ENCODE measurements at regions not wholly inside any gene's neighbourhood (a gene's known extent, or its start where the extent isn't known, plus 50 kb on each side); places are given as distances from the start of the nearest gene placed in this dataset.
A peak's percentile ranks its signal among the peaks of the same experiment; 100 is the strongest.

- Mint-ChIP-seq H3K4me1 (no peaks in the 10 kb centered on the region), H3K4me3 (no peak overlapping the region), H3K9me3 (no peaks in the 10 kb centered on the region), H3K27ac (no peak overlapping the region), H3K27me3 (ENCODE audit: low read depth in 3 of 3) (peaks cover 0 to 2% (median 2%) of the 10 kb centered on the region in 3 donors), H3K36me3 (no peaks in the 10 kb centered on the region)
- DNase-seq = peak; percentile 37 to 58 (median 38)
Observed at GRCh38 chr15:56821721-56822425, 88.6 kb upstream of the ZNF280D start.

- Mint-ChIP-seq H3K4me3 (no peak overlapping the region), H3K36me3 (no peaks in the 10 kb centered on the region), H3K27ac (no peak overlapping the region), H3K4me1 (no peaks in the 10 kb centered on the region), H3K9me3 (no peaks in the 10 kb centered on the region), H3K27me3 (ENCODE audit: low read depth in 3 of 3) (peaks cover 0 to 2% (median 2%) of the 10 kb centered on the region in 3 donors)
- DNase-seq = no peak
Observed at GRCh38 chr15:56820333-56820732, 87.0 kb upstream of the ZNF280D start.

- H3K27me3 Mint-ChIP-seq (ENCODE audit: low read depth in 3 of 3) = peaks cover 0 to 2% (median 1%) of the 10 kb centered on the region in 3 donors
- no peaks in the 10 kb centered on the region for H3K4me1 Mint-ChIP-seq
- H3K27ac Mint-ChIP-seq = no peak overlapping the region
- no peak for DNase-seq
- no peak overlapping the region for H3K4me3 Mint-ChIP-seq
- H3K9me3 Mint-ChIP-seq = no peaks in the 10 kb centered on the region
- H3K36me3 Mint-ChIP-seq = peaks cover 0 to 5% (median 0%) of the 10 kb centered on the region in 3 donors
Observed at GRCh38 chr15:56817321-56818080, 84.2 kb upstream of the ZNF280D start.

GRCh38 chr15:56816781-56817180 is 83.5 kb upstream of the ZNF280D start:
- peaks cover 0 to 5% (median 0%) of the 10 kb centered on the region in 3 donors for H3K36me3 Mint-ChIP-seq
- H3K9me3 Mint-ChIP-seq = no peaks in the 10 kb centered on the region
- no peaks in the 10 kb centered on the region for H3K4me1 Mint-ChIP-seq
- H3K27ac Mint-ChIP-seq = no peak overlapping the region
- no peak for DNase-seq
- no peak overlapping the region for H3K4me3 Mint-ChIP-seq
- H3K27me3 Mint-ChIP-seq (ENCODE audit: low read depth in 3 of 3) = peaks cover 0 to 2% (median 1%) of the 10 kb centered on the region in 3 donors

GRCh38 chr15:56815247-56815646 is 81.9 kb upstream of the ZNF280D start:
- Mint-ChIP-seq H3K9me3 (peaks cover 0 to 1% (median 0%) of the 10 kb centered on the region in 6 donors), H3K27ac (no peak overlapping the region), H3K4me3 (no peak overlapping the region), H3K36me3 (peaks cover 0 to 5% (median 0%) of the 10 kb centered on the region in 3 donors), H3K4me1 (no peaks in the 10 kb centered on the region), H3K27me3 (ENCODE audit: low read depth in 3 of 3) (peaks cover 0 to 1% (median 0%) of the 10 kb centered on the region in 3 donors)
- DNase-seq = no peak

GRCh38 chr15:56814429-56814828 is 81.1 kb upstream of the ZNF280D start:
- Mint-ChIP-seq H3K9me3 (peaks cover 0 to 1% (median 0%) of the 10 kb centered on the region in 6 donors), H3K4me1 (no peaks in the 10 kb centered on the region), H3K27me3 (ENCODE audit: low read depth in 3 of 3) (peaks cover 0 to 1% (median 0%) of the 10 kb centered on the region in 3 donors), H3K36me3 (peaks cover 0 to 5% (median 0%) of the 10 kb centered on the region in 3 donors), H3K27ac (no peak overlapping the region), H3K4me3 (no peak overlapping the region)
- DNase-seq = no peak

- peaks cover 0 to 1% (median 0%) of the 10 kb centered on the region in 3 donors for H3K27me3 Mint-ChIP-seq (ENCODE audit: low read depth in 3 of 3)
Observed at GRCh38 chr15:56813995-56814394, 80.7 kb upstream of the ZNF280D start.

GRCh38 chr15:56812961-56813360 is 79.7 kb upstream of the ZNF280D start:
- H3K9me3 Mint-ChIP-seq = peaks cover 1 to 7% (median 3%) of the 10 kb centered on the region in 6 donors
- H3K27me3 Mint-ChIP-seq (ENCODE audit: low read depth in 3 of 3) = peaks cover 0 to 1% (median 0%) of the 10 kb centered on the region in 3 donors

More at GRCh38 chr15:56813995-56814394, 80.7 kb upstream of the ZNF280D start:
- H3K4me3 Mint-ChIP-seq = no peak overlapping the region
- peaks cover 0 to 1% (median 0%) of the 10 kb centered on the region in 6 donors for H3K9me3 Mint-ChIP-seq
- H3K27ac Mint-ChIP-seq = no peak overlapping the region
- H3K4me1 Mint-ChIP-seq = no peaks in the 10 kb centered on the region
- H3K36me3 Mint-ChIP-seq = peaks cover 0 to 5% (median 2%) of the 10 kb centered on the region in 3 donors
- no peak for DNase-seq

GRCh38 chr15:56812221-56812620 is 78.9 kb upstream of the ZNF280D start:
- Mint-ChIP-seq H3K27ac (no peak overlapping the region), H3K4me3 (no peak overlapping the region), H3K36me3 (peaks cover 0 to 10% (median 9%) of the 10 kb centered on the region in 3 donors), H3K9me3 (peaks cover 2 to 11% (median 6%) of the 10 kb centered on the region in 6 donors), H3K27me3 (ENCODE audit: low read depth in 3 of 3) (peaks cover 1 to 4% (median 1%) of the 10 kb centered on the region in 3 donors), H3K4me1 (no peaks in the 10 kb centered on the region)
- DNase-seq = no peak

More at GRCh38 chr15:56812961-56813360, 79.7 kb upstream of the ZNF280D start:
- no peak overlapping the region for H3K4me3 Mint-ChIP-seq
- H3K4me1 Mint-ChIP-seq = no peaks in the 10 kb centered on the region
- no peak for DNase-seq
- peaks cover 0 to 10% (median 9%) of the 10 kb centered on the region in 3 donors for H3K36me3 Mint-ChIP-seq
- no peak overlapping the region for H3K27ac Mint-ChIP-seq

- no peak overlapping the region for H3K4me3 Mint-ChIP-seq
- DNase-seq = no peak
- H3K36me3 Mint-ChIP-seq = peaks cover 3 to 10% (median 9%) of the 10 kb centered on the region in 3 donors
- peaks cover 1 to 4% (median 1%) of the 10 kb centered on the region in 3 donors for H3K27me3 Mint-ChIP-seq (ENCODE audit: low read depth in 3 of 3)
- no peak overlapping the region for H3K27ac Mint-ChIP-seq
- H3K9me3 Mint-ChIP-seq = peaks cover 2 to 11% (median 6%) of the 10 kb centered on the region in 6 donors
- no peaks in the 10 kb centered on the region for H3K4me1 Mint-ChIP-seq
Observed at GRCh38 chr15:56811586-56811985, 78.3 kb upstream of the ZNF280D start.

GRCh38 chr15:56808160-56808559 is 74.9 kb upstream of the ZNF280D start:
- H3K27me3 Mint-ChIP-seq (ENCODE audit: low read depth in 3 of 3) = peaks cover 0 to 4% (median 1%) of the 10 kb centered on the region in 3 donors
- DNase-seq = no peak
- no peaks in the 10 kb centered on the region for H3K4me1 Mint-ChIP-seq
- no peak overlapping the region for H3K4me3 Mint-ChIP-seq
- H3K27ac Mint-ChIP-seq = no peak overlapping the region
- H3K9me3 Mint-ChIP-seq = peaks cover 2 to 11% (median 6%) of the 10 kb centered on the region in 6 donors
- peaks cover 3 to 10% (median 4%) of the 10 kb centered on the region in 3 donors for H3K36me3 Mint-ChIP-seq

GRCh38 chr15:56806148-56806536 is 72.8 kb upstream of the ZNF280D start:
- Mint-ChIP-seq H3K4me3 (no peak overlapping the region), H3K9me3 (peaks cover 2 to 11% (median 6%) of the 10 kb centered on the region in 6 donors), H3K27me3 (ENCODE audit: low read depth in 3 of 3) (peaks cover 0 to 6% (median 1%) of the 10 kb centered on the region in 3 donors), H3K4me1 (no peaks in the 10 kb centered on the region), H3K36me3 (peaks cover 3 to 10% (median 4%) of the 10 kb centered on the region in 3 donors), H3K27ac (no peak overlapping the region)
- DNase-seq = no peak

GRCh38 chr15:56805466-56806147 is 72.3 kb upstream of the ZNF280D start:
- Mint-ChIP-seq H3K9me3 (peaks cover 2 to 11% (median 5%) of the 10 kb centered on the region in 6 donors), H3K27me3 (ENCODE audit: low read depth in 3 of 3) (peaks cover 0 to 6% (median 1%) of the 10 kb centered on the region in 3 donors), H3K4me3 (no peak overlapping the region), H3K4me1 (no peaks in the 10 kb centered on the region), H3K27ac (peak overlapping the region in 1 of 6 donors; percentile 28), H3K36me3 (peaks cover 3 to 10% (median 4%) of the 10 kb centered on the region in 3 donors)
- DNase-seq = no peak

All from immature natural killer cell (primary cell).